Smooth muscle cell (in vitro differentiated cells): ENCODE measurements at regions not wholly inside any gene's neighbourhood (a gene's known extent, or its start where the extent isn't known, plus 50 kb on each side); places are given as distances from the start of the nearest gene placed in this dataset.

Experiments used
- DNase-seq: peaks from one replicate; lab custom pipeline; 2025; ENCODE audit not compliant: unreplicated experiment; lab: John Stamatoyannopoulos, UW
- H2AFZ ChIP-seq: fragments of 200-600 bp; sonication (generic); 2 replicates; pipeline ENCODE4 v1.6.0; 2016; ENCODE audit warnings: antibody characterized with exemption, low read depth, mild to moderate bottlenecking
- H3F3A ChIP-seq: fragments of 200-600 bp; sonication (generic); 2 replicates; pipeline ENCODE4 v1.6.0; 2017; ENCODE audit warnings: antibody characterized with exemption, low read depth
- H3K27ac ChIP-seq: fragments of 200-600 bp; sonication (generic); 2 replicates; pipeline ENCODE4 v1.5.1; 2016; ENCODE audit warnings: low read depth, mild to moderate bottlenecking
- H3K27me3 ChIP-seq: fragments of 200-600 bp; sonication (generic); 2 replicates; pipeline ENCODE4 v1.6.1; 2016; ENCODE audit warnings: low read depth, mild to moderate bottlenecking
- H3K36me3 ChIP-seq: fragments of 200-600 bp; sonication (generic); 2 replicates; pipeline ENCODE4 v1.5.1; 2016; ENCODE audit warnings: low read depth
- H3K4me1 ChIP-seq: fragments of 200-600 bp; sonication (generic); 2 replicates; pipeline ENCODE4 v1.5.1; 2016; ENCODE audit warnings: low read depth
- H3K4me2 ChIP-seq: fragments of 200-600 bp; sonication (generic); 2 replicates; pipeline ENCODE4 v1.6.0; 2016; ENCODE audit warnings: mild to moderate bottlenecking
- H3K4me3 ChIP-seq: fragments of 200-600 bp; sonication (generic); 2 replicates; pipeline ENCODE4 v1.5.1; 2016; ENCODE audit warnings: mild to moderate bottlenecking
- H3K79me2 ChIP-seq: fragments of 200-600 bp; sonication (generic); 2 replicates; pipeline ENCODE4 v1.6.0; 2016; ENCODE audit warnings: low read depth, mild to moderate bottlenecking
- H3K9ac ChIP-seq: fragments of 200-600 bp; sonication (generic); 2 replicates; pipeline ENCODE4 v1.6.0; 2016; ENCODE audit warnings: low read depth
- H3K9me3 ChIP-seq: fragments of 200-600 bp; sonication (generic); replicated peaks from 2 replicates; pipeline ENCODE4 v1.5.1; 2016; ENCODE audit warnings: low read depth
- H4K20me1 ChIP-seq: fragments of 200-600 bp; sonication (generic); 2 replicates; pipeline ENCODE4 v1.6.0; 2016; ENCODE audit warnings: low read depth
- CTCF ChIP-seq: fragments of 200-600 bp; sonication (generic); IDR thresholded peaks from 2 replicates; pipeline ENCODE4 v1.5.1; 2017; ENCODE audit warnings: borderline replicate concordance, mild to moderate bottlenecking, antibody characterized with exemption; ENCODE audit not compliant: insufficient read depth, poor library complexity, severe bottlenecking
- WGBS: methylation state at CpG from one replicate; pipeline ENCODE4 v1.1.7; 2016; ENCODE audit warnings: low lambda C conversion rate; 5-methylcytosine and 5-hydroxymethylcytosine counted together

- 96% methylated on average over 15 of the region's 15 CpGs for WGBS
These were observed 117.0 kb downstream of the NCOR2 start for GRCh38 chr12:124450376-124450750.

GRCh38 chr12:124449623-124450375, 117.6 kb downstream of the NCOR2 start:
- no peak for TF ChIP-seq CTCF
- H3K4me3 ChIP-seq, result no peak overlapping the region
- no peak overlapping the region for H3K4me2 ChIP-seq
- no peak for DNase-seq
- no peaks in the 10 kb centered on the region for H3K27me3 ChIP-seq
- no peaks in the 10 kb centered on the region for H3K36me3 ChIP-seq
- WGBS, result 92% methylated on average over 25 of the region's 25 CpGs
- H3F3A ChIP-seq, result peaks cover 1% of the 10 kb centered on the region
- no peak overlapping the region for H3K9ac ChIP-seq
- H2AFZ ChIP-seq, result no peak overlapping the region
- H3K4me1 ChIP-seq, result peaks cover 6% of the 10 kb centered on the region
- no peak overlapping the region for H3K27ac ChIP-seq
- H3K79me2 ChIP-seq, result peaks cover 61% of the 10 kb centered on the region
- H3K9me3 ChIP-seq, result no peaks in the 10 kb centered on the region
- H4K20me1 ChIP-seq, result peaks cover 96% of the 10 kb centered on the region

More at GRCh38 chr12:124450376-124450750, 117.0 kb downstream of the NCOR2 start:
- no peaks in the 10 kb centered on the region for H3K36me3 ChIP-seq
- no peak overlapping the region for H2AFZ ChIP-seq
- peaks cover 2% of the 10 kb centered on the region for H3F3A ChIP-seq
- peaks cover 61% of the 10 kb centered on the region for H3K79me2 ChIP-seq
- no peak overlapping the region for H3K4me2 ChIP-seq
- H3K9ac ChIP-seq, result no peak overlapping the region
- peaks cover 97% of the 10 kb centered on the region for H4K20me1 ChIP-seq
- H3K9me3 ChIP-seq, result no peaks in the 10 kb centered on the region
- H3K27me3 ChIP-seq, result no peaks in the 10 kb centered on the region
- no peak for DNase-seq
- no peak overlapping the region for H3K27ac ChIP-seq
- TF ChIP-seq CTCF, result no peak
- no peak overlapping the region for H3K4me3 ChIP-seq
- H3K4me1 ChIP-seq, result peaks cover 6% of the 10 kb centered on the region

GRCh38 chr12:124448955-124449622, 118.3 kb downstream of the NCOR2 start:
- Histone ChIP-seq H3K4me1 (peaks cover 6% of the 10 kb centered on the region), H3K79me2 (peaks cover 61% of the 10 kb centered on the region), H3K27me3 (no peaks in the 10 kb centered on the region), H3K36me3 (no peaks in the 10 kb centered on the region), H3F3A (no peaks in the 10 kb centered on the region), H3K9ac (no peak overlapping the region), H3K4me3 (no peak overlapping the region), H2AFZ (no peak overlapping the region), H4K20me1 (peaks cover 96% of the 10 kb centered on the region), H3K27ac (no peak overlapping the region), H3K9me3 (no peaks in the 10 kb centered on the region), H3K4me2 (no peak overlapping the region)
- no peak for TF ChIP-seq CTCF
- WGBS, result 88% methylated on average over 12 of the region's 12 CpGs
- DNase-seq, result no peak
